Stimulated activated CD4-positive, alpha-beta T cell treated with anti-CD3 and anti-CD28 coated beads, TNF-alpha, amount 100 ng/mL, for 24 hours (primary cell): ENCODE measurements at regions not wholly inside any gene's neighbourhood (a gene's known extent, or its start where the extent isn't known, plus 50 kb on each side); places are given as distances from the start of the nearest gene placed in this dataset.

Source experiments
- DNase-seq, 3 experiments: peaks; one replicate each; pipeline ENCODE4 v3.0.0-alpha.2; 2020; ENCODE audit warnings: low read depth in 3 of 3

GRCh38 chr6:139853302-139853992 lies 479.0 kb upstream of the CITED2 start:
- no peak for DNase-seq

GRCh38 chr6:139852488-139853140 lies 478.2 kb upstream of the CITED2 start:
- no peak for DNase-seq

- DNase-seq, result no peak
These were observed 477.6 kb upstream of the CITED2 start for GRCh38 chr6:139852067-139852466.

GRCh38 chr6:139851206-139851605 lies 476.8 kb upstream of the CITED2 start:
- DNase-seq, result no peak

- DNase-seq, result no peak
These were observed 476.1 kb upstream of the CITED2 start for GRCh38 chr6:139850512-139850911.

GRCh38 chr6:139847457-139847813 lies 473.0 kb upstream of the CITED2 start:
- no peak for DNase-seq

GRCh38 chr6:139846538-139847456 lies 472.3 kb upstream of the CITED2 start:
- DNase-seq, result no peak

- no peak for DNase-seq
These were observed 470.5 kb upstream of the CITED2 start for GRCh38 chr6:139844907-139845306.

- DNase-seq, result no peak
These were observed 467.4 kb upstream of the CITED2 start for GRCh38 chr6:139841794-139842215.

- DNase-seq, result no peak
These were observed 465.2 kb upstream of the CITED2 start for GRCh38 chr6:139839506-139840156.

GRCh38 chr6:139834232-139834631 lies 459.8 kb upstream of the CITED2 start:
- DNase-seq, result no peak

- DNase-seq, result no peak
These were observed 459.1 kb upstream of the CITED2 start for GRCh38 chr6:139833592-139833991.

- no peak for DNase-seq
These were observed 458.3 kb upstream of the CITED2 start for GRCh38 chr6:139832493-139833305.

- no peak for DNase-seq
These were observed 455.1 kb upstream of the CITED2 start for GRCh38 chr6:139829576-139829975.

- no peak for DNase-seq
These were observed 454.5 kb upstream of the CITED2 start for GRCh38 chr6:139828751-139829519.

GRCh38 chr6:139825935-139826374 lies 451.5 kb upstream of the CITED2 start:
- no peak for DNase-seq

GRCh38 chr6:139824864-139825263 lies 450.4 kb upstream of the CITED2 start:
- DNase-seq, result no peak

- DNase-seq, result no peak
These were observed 449.3 kb upstream of the CITED2 start for GRCh38 chr6:139823808-139824126.

- DNase-seq, result no peak
These were observed 448.8 kb upstream of the CITED2 start for GRCh38 chr6:139823099-139823807.

- DNase-seq, result no peak
These were observed 447.3 kb upstream of the CITED2 start for GRCh38 chr6:139821676-139822223.
